SIG-M5 (cell line): ENCODE measurements at regions not wholly inside any gene's neighbourhood (a gene's known extent, or its start where the extent isn't known, plus 50 kb on each side); places are given as distances from the start of the nearest gene placed in this dataset.

ENCODE experiments used
- DNase-seq: peaks from one replicate; lab custom pipeline; 2025; lab: John Stamatoyannopoulos, UW

DNA sequence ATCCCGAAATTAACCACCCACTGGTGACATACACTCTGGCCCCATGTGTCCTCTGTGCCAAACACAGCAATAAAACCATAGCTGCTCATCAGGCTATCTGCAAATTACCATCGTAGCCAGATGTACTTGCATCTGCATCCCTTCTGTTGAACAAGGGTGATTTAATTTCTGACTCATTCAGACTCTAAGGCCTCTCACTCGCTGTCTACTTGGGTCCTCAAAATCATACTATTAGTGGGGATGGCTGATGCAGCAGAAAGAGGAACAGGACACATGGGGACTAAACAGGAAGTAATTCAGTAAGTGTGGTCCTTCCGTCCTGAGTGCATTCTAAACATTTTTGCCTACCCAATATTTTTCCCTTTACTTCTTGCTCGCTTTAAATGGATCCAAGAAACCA lies 2275.0 kb upstream of the PCDH20 start:
- DNase-seq: no peak

DNA sequence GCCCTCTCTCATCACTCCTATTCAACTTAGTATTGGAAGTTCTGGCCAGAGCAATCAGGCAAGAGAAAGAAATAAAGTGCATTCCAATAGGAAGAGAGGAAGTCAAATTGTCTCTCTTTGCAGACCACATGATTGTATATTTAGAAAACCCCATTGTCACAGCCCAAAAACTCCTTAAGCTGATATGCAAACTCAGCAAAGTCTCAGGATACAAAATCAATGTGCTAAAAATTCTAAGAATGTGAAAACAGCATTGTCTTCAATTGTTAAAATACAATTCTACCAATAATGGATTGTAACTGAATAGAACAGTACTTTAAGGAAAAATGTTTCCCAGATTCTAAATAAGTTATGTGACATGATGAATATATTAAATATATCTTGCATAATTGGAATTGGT lies 2269.2 kb upstream of the PCDH20 start:
- no peak for DNase-seq

DNA sequence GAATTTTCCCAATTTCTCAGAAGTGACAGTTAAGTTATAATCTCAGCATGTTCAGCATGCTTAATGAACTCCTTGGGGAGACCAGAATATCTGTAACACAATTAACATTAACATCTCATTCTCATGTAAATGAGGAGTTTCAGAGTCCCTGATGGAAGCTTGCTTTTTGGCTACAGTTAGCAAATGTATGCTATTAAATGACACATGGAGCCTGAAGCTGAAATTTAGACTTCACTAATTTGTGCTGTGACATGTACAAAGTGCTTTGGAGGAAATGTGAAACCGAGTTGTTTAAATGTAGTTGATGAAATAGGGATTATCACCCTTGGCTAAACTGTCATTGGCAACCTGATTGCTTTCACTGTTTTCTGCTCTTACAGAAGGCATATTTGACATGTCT lies 2265.1 kb upstream of the PCDH20 start:
- no peak for DNase-seq

DNA sequence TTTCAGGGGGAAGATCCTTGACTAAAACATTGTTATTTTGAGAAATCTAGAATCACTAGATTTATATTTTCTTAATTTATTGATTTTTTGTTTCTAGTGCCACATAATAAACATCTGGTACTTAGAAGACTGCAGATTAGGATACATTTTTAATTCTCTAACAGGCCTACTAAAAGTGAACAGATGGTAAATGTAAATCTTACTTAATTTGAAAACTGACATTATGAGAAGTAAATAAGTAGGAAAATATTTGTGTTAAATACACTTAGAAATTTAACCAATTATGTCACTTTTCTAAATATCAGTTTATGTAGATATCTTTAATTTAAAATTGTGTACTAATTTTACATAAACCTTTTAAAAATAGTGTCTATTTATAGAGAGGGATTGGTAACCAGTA lies 2255.6 kb upstream of the PCDH20 start:
- no peak for DNase-seq

DNA sequence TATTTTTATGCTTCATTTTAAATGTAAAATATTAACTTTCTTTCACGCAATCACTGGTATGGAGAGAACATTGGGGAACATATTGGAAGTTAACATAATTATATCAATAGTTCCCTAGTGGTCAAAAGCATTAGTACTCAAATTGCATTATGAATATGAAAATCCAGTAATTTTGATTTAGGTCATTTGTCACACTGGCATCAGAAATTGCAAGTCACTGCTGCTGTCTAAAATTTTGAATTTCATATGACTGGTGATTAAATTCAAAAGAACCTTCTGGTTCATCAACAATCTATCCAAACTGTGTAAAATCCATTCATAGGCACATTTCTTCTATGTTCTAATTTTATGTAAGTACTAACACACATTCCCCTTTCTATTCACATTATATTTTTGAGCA lies 2235.7 kb upstream of the PCDH20 start:
- DNase-seq: no peak

DNA sequence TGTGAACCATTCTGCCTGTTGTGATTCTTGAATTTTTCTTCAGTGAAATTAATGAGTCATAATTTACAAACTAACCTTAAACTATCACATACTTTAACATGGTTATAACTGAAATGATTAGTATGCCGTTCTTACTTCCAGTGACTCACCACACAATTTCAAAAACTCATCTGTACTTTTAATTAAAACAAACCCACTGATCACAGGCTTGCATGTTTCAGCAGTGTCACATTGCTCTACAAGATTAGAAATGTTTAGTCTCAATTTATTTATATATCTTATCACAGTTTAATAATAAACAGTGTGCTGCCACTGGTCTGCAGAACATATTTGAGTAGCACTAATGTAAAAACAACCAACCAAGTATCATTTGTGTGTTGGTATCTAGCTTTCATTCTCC lies 2227.9 kb upstream of the PCDH20 start:
- DNase-seq: no peak

DNA sequence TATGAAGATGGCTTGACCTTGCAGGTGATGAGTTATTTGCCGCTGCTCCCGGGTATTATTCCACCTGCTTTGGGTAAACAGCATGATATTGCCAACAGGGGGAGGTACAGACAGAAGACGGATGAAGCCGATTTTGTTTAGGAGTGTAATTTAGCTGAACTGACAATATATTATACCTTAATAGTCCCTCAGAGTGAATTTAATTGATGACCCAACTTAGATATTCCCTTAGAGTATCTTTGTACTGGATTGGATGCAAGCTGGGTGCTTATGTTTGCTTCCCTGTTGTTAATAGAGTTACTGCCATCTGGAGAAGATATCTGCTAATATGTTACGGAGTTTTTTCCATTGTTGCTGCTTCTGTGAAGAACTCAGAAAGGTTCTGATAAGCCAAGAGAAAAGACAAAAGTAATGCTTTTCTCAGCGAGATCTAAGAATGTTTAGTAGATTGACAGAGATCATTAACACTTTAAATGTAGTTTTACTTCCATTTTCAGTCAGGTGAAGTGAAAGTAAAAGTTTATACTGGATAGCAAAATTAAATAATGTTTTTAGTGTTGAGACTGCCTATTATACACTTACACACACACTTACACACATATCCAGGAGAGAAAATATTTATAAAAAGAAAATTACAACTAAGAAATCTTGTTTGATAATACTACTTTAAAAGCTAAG lies 2220.8 kb upstream of the PCDH20 start:
- DNase-seq: no peak

DNA sequence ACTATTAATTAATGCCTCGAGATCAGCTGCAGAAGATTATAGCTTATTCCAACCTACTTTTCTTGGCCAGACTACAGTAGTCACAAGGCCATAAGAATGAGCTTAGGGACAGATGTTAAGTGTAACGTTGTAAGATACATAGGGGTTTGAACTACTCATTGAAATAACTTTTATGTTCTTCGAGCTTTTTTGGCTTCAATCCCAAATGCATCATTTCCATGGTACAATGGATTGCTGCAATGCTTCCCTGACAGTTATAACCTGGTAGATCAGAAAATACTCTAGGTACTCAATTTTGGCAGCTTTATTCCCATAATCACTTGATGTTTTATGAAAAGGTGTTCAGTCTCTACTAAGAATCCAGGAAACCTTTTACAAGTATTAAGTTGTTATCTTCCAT lies 2216.7 kb upstream of the PCDH20 start:
- DNase-seq: no peak

DNA sequence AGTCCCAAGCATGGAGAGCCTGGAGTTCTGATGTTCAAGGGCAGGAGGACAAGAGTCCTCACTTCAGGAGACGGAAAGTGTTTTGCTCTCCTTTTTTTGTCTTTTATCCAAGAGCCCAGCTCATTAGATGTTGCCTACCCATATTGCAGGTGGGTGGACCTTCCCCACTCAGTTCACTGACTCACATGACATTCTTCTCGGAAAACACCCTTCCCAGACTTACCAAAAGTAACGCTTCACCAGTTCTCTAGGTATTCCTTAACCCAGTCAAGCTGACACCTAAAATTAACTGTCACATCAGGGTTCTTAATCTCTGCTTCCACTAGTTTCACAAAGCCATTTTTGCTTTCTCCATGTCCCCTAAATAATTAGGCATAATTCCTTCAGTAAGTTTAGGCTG lies 2215.4 kb upstream of the PCDH20 start:
- no peak for DNase-seq

DNA sequence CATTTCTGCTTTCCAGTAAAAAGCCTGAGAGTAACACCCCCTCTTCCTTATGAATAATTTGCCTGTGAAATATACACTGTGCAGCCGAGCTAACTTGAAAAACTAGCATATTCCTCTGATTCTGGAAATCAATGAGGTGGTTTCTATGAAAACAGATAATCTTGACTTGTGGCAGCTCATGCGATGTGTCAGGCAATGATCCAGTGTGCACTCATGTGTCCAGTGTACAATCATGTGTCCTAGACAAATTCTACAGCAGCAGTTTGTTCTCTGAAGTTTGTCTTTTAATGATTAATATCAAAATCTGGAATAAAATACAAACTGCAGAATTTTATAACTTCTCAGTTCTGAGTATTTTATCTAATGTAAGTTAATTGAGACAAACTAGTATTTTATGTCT lies 2213.9 kb upstream of the PCDH20 start:
- DNase-seq: no peak

DNA sequence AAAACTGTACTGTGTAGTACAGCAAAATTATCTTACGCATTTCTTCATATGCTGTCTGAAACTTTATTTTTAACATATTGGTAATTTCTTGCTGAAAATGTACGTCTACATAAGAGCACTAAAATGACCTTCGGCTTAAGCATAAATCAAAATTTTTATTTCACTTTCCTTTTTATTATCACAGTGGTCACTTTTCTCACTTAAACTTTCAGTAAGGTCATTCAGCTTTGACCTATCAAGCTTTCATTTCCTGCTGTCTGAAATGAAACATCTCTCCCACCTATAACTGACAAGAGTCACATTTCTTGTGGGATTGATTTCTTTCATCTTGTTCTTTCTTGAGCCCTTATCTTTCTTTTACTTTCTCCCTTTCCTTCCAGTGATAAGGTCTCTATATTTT lies 2212.7 kb upstream of the PCDH20 start:
- DNase-seq: no peak

DNA sequence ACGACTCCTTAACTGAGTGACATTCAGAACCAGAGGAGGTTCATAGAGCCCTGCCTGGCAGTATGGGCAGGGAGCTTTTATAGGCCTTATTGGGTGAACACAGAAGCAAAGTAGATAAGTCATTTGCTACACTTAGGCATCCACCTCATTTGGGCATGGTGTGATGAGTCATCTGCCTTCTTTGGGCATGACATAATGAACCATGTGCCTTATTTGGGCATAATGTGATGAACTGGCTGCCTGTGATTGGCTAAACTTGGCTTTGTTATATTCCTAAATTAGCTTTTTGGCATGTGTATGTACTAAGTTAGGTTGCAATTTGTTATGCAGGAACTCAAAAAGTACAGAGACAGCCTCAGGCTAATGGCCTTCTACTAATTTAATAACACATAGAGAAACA lies 2210.2 kb upstream of the PCDH20 start:
- no peak for DNase-seq

DNA sequence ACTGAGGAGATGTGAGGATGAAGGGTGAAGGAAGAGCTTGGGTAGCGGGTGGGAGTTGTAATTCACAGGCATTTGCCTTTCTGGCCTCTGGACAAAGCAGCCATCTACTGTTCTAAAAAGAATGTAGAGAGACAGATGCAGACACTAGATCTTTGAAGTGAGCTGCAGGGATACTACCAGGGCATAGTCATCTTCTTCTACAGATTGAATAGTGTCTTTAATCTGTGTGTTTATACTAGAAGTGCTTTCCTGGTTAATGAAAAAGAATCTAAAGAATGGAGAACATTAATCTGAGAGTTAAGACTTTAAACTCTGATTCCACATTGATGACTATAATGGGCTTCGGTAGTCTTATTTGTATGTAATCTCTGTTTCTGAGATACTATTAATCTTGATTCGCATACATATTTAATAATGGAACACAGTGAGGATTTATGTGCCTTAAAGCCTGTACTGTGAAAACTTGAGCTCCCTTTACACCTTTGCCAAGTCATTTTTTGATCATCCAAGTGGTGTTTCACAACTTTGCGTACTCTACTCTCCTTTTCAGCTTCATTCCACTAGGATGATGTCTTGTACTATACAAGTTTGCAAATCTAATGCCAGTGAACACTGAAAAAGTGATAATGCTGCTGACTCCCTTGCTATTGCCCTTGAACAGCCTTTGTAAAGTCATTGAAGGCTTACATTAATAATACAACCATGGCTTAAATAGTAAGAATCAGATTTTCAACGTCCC lies 2199.4 kb upstream of the PCDH20 start:
- no peak for DNase-seq

DNA sequence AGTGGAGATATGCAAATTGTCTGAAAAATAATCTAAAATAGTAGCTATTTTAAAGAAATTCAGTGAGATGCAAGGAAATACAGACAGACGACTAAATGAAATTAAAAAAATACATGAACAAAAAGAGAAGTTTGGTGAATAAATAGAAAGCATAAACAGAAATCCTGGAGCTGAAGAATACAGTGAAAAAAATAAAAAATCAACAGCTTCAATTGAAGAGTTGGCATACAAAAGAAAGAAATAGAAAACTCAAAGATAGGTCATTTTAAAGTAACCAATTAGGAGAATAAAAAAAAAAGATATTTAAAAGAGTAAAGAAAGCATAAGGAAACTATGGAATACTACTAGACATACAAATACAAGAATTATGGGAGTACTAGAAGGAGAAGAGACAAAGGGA lies 2191.5 kb upstream of the PCDH20 start:
- DNase-seq: no peak

DNA sequence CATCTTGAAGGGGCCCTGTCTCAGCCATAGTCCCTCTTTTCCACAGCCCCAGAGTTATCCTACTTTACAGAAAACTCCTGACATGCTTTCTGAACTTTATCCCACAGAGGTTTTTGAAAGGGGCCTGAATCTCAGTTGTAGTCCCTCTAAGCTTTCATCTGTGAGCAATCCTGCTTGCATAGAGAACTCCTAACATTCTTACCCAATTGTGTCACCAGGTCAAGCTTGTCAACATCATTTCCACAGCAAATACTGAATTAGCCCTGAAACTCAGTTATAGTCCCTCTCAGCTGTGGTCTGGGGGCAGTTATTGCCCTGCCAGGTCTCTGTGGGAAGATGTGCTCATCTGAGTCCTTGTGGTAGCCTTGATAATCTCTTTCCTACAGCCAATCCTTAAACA lies 2190.3 kb upstream of the PCDH20 start:
- DNase-seq: no peak

DNA sequence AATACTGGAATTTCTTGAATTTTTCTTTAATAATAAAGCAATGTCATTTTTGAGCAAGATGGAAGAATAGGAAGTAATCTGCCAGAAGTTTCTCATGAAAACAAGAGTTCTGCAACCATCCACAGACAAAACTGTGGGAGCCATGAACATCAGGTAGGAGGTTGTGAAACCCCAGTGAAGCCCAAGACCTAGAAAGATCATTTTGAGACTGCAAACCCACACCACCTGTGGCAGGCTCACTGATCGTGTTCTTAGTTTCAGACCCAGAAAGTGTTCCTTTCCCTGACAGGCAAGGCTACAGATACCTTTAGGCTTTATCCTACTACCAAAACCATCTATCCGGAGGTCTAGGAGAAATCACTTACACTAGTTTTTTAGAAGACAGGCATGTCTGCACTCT lies 2189.8 kb upstream of the PCDH20 start:
- DNase-seq: no peak

DNA sequence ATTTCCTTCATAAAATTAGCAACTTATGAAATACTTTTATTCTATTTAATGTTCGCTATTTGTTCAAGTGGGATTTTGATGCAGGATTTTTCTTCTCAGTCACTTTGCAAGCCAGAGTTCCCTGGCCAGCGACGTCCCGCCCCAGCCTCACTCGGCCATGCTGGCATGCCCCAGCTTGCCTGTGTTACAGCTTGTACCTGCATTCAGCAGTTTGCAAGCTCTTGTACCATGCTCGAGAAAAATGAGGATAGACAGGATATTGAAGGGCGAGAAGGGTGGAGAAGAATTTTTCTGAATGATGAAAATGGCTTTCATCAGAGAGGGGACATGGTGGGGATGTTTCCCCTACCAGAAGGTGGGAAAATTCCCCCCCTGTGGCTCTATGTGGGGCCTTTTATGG lies 2180.2 kb upstream of the PCDH20 start:
- DNase-seq: no peak

DNA sequence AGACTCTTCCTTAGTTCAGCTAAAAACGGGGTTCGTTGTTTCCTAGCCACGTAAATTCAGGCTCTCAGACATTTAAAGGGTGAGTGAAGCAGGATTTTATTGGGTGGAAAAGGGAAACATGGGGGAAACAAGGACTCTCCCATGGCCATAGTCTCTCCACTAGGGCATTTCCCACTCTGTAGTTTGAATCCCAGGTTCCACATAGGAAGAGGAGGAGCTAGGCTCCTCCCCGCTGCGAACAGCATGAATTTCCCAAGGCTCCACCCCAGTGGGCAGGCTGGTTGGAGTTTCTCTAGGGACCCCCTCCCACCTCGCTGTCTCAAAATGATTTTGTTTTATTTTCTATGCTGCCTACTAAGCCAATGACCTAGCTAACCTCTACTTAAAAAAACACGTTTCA lies 2170.8 kb upstream of the PCDH20 start:
- no peak for DNase-seq

DNA sequence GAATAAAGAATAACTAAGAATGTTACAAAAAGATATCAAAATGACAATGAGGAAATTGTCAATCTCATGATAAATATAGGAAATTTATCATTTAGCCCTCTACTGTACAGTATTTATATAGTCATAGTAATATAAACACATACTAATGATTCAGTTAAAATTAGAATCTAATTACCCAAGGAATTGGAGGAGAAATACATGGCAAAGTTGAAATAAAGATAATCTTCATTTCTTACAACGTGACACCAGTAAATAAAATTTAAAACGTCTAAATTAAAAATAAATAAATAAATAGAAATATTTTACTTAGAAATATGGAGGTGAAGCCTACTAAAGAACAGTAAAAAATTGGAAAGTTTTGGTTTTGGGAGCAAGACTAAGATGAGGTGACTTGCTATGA lies 2163.1 kb upstream of the PCDH20 start:
- no peak for DNase-seq

DNA sequence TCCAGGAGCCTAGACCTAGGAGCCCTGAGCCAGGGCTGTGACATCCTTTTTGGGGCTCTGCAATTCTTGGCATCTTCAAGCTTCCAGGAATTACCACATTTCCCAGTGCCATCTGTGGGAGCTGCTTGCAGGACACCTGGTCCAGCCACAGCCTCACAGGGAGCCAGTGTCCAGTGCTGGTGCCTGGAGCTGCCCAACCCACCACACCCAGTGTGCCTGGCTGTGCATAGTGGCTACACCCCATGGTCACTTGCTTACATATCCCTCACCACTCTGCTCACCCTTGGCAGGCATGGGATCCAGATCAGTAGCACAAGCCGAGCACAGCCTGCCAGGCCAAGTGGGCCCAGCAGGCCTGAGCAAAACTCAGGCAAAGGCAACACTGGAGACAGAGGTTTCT lies 2151.4 kb upstream of the PCDH20 start:
- DNase-seq: no peak

DNA sequence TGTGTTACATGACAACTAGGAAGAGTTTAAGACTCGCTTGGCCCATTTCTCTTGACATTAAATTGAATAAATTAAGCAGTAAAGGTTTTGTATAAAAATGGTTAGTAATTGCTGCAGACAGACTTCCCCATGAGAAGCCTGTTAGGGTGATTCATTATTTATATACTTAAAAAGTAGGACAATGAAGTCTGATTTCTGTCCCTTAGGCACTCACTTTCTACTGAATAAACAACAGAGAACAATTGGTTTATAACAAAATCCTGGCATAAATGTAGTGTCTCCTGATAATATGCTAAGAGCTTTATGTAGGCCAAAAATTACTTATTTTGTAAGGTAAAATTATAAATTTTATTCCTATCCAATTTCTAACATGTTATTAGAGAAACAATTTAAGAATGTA lies 2138.5 kb upstream of the PCDH20 start:
- DNase-seq: no peak

DNA sequence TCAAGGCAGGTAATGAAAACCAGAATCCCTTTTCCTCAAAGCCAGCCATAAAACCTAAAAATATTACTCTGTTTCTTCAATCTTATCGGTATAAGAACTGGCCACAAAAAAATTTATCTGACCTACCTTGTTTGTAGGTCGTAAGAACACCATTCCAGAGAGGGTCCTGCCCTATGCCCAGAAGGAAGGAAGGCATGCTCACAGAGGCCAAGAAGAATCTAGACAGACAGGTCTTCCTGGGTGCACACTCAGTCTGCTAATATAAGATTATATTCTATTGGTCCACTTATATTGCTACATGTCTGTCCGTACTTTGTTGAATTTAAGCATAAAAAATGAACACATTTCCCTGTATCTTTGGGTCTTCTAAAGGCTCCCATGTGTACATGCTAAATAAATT lies 2136.1 kb upstream of the PCDH20 start:
- no peak for DNase-seq

DNA sequence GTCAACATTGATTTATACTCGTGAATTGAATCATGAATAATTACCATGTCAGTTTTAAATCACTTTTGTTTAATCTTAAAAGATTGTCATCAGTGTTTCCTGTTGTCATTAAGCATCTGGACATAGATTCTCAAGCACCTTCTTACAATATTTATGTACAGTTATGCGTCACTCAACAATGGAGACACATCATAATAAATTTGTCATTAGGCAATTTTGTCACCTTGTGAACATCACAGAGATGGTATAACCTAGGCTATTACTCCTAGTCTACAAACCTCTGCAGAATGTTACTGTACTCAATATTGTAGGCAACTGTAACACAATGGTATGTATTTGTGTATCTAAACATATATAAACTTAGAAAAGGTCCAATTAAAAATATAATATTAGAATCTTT lies 2130.9 kb upstream of the PCDH20 start:
- no peak for DNase-seq

DNA sequence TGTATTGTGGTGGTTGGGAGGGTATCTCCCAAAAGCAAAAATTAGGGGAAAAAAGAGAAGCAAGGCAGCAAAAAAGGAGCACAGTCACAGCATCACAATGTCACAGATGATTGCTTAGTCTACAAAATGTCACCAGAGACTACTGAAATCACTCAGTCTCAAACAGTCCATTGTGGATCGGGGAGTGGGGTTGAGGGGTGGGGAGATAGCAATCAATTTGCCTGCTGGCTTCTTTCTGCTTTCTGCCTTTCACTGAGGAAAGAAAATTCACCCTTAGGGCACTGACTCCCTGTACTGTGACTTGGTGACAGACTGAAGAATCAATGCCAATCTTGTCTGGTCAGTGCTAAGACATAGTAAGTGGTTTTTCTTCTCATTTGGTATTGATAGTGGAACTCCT lies 2127.1 kb upstream of the PCDH20 start:
- no peak for DNase-seq
